GM19395 (cell line): ENCODE measurements at regions not wholly inside any gene's neighbourhood (a gene's known extent, or its start where the extent isn't known, plus 50 kb on each side); places are given as distances from the start of the nearest gene placed in this dataset.
"Not testable (repeated sequence)": the region's sequence is repeated elsewhere in the genome, so short reads cannot be mapped to it uniquely, and the experiment has no call there.

ENCODE experiments used
- ATAC-seq: cut with Tn5 transposase; IDR thresholded peaks from one replicate; pipeline ENCODE4 v1.9.1; 2021; ENCODE audit warnings: mild to moderate bottlenecking, moderate library complexity; ENCODE audit not compliant: unreplicated experiment

GRCh38 chr9:38259056-38259455, 133.4 kb upstream of the ALDH1B1 start:
- no peak for ATAC-seq

DNA sequence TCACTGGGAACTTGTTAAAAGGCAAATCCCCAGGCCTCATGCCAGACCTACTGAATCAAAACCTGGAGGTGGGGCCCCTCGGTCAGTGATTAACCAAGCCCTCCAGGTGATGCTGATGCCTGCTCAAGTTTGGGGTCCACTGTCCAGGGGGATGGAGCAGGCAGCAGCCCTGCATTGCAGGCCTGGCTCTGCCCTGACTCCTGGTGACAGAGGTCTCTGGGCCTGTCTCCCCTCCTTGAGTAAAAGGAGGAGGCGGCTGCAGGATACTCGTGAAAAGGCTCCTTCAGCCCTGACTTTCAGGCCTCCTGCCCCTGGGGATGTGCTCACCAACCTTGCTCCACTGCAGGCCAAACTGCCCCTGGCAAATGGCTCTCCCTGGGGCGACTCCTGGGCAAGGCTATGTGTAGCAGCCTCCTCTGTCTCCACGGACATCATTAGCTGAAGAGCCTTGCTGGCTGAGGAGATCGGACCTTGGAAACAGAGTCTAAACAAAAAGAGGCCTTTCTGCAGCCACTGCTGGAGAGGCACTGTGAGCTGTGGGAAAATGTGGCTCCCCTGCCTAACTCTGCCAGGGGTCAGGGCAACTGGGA, 134.8 kb upstream of the ALDH1B1 start:
- ATAC-seq, result no peak

GRCh38 chr9:38256461-38256860, 136.0 kb upstream of the ALDH1B1 start:
- ATAC-seq, result no peak

- ATAC-seq, result no peak
Measured at GRCh38 chr9:38255599-38255998, 136.9 kb upstream of the ALDH1B1 start.

- ATAC-seq, result no peak
Measured at GRCh38 chr9:38254756-38255155, 137.7 kb upstream of the ALDH1B1 start.

GRCh38 chr9:38254151-38254550, 138.4 kb upstream of the ALDH1B1 start:
- ATAC-seq, result no peak

DNA sequence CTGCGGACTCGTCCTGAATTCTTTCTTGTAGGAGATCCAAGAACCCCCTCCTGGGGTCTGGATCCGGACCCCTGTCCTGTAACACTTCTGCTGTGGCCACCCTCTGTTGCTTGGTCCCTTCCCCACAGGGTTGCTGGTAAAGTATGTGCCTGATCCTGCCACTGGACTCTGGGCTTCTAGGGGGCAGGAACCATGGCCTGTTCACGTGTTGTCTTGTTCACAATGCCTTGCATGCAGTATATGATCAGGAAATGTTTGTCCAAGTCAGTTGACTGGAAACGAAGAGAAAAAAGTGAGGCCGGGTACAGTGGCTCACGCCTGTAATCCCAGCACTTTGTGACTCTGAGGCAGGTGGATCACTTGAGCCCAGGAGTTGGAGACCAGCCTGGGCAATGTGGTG, 139.3 kb upstream of the ALDH1B1 start:
- ATAC-seq, result no peak

GRCh38 chr9:38251036-38251860, 141.3 kb upstream of the ALDH1B1 start:
- ATAC-seq, result no peak

- ATAC-seq, result no peak
Measured at GRCh38 chr9:38250279-38251035, 142.0 kb upstream of the ALDH1B1 start.

GRCh38 chr9:38249587-38250210, 142.8 kb upstream of the ALDH1B1 start:
- no peak for ATAC-seq

- ATAC-seq, result no peak
Measured at GRCh38 chr9:38249049-38249448, 143.5 kb upstream of the ALDH1B1 start.

DNA sequence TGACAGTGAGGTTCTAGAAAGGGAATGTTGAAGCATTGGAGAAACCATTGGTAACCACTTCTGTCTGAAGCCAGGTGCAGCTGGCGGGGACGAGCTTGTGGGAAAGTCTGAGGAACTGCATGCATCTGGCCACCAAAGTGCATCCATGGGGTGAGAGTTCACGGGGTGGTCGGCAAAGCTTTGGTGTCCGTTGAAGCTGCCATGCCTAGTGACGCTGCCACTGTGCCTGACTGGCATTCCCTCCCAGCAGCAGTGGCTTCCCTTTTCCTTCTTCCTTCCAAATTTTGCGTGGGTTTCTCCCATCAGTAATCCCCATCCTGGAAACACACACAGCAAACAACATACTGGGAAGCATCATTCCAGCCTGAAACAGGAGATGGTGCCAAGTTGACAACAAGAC, 145.7 kb upstream of the ALDH1B1 start:
- ATAC-seq, result no peak

GRCh38 chr9:38244971-38245370, 147.5 kb upstream of the ALDH1B1 start:
- ATAC-seq, result no peak

DNA sequence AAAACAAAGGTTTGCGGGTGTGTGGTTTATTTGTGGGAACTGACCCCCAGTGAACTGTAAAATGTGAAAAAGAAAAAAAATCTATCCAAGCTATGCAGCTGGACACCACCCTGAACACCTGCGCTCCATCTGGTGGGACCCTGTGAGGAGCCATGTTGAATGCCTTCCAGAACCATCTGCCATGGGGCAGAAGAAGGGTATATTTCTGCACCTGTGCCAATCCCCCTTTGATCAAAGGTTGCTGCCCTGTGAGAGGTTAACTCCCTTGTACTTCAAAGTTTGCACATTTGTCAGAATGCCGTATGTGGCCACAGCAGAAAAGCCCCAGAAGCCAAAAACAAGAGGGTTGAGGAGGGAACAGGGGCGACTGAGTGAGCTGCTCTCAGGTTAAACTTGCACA, 148.5 kb upstream of the ALDH1B1 start:
- no peak for ATAC-seq

DNA sequence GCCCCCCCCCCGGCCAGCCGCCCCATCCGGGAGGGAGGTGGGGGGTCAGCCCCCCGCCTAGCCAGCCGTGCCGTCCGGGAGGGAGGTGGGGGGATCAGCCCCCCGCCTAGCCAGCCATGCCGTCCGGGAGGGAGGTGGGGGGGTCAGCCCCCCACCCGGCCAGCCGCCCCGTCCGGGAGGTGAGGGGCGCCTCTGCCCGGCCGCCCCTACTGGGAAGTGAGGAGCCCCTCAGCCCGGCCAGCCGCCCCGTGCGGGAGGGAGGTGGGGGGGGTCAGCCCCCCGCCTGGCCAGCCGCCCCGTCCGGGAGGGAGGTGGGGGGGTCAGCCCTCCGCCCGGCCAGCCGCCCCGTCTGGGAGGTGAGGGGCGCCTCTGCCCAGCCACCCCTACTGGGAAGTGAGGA, 150.4 kb upstream of the ALDH1B1 start:
- not testable (repeated sequence) for ATAC-seq

DNA sequence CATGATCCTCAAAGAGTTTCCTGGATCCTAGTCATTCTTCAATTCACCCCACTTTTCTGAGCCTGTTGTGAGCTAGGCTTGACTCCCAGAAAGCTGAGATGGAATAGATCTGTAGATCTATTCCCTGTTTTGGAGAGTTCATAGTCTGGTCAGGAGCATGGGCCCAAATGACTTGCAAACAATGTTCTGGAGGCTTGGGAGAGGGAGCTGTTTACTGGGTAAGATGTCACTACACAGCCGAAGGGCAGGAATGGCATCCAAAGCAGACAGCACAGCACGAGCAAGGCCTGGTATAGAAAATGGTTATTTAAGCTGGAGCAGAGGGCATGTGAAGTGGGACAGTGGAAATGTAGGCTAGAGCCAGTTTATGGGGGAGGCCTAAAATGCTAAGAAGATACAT, 152.5 kb upstream of the ALDH1B1 start:
- ATAC-seq, result no peak

GRCh38 chr9:38235244-38235643, 157.3 kb upstream of the ALDH1B1 start:
- ATAC-seq, result no peak

GRCh38 chr9:38234479-38235170, 157.9 kb upstream of the ALDH1B1 start:
- no peak for ATAC-seq

- no peak for ATAC-seq
Measured at GRCh38 chr9:38233796-38234355, 158.6 kb upstream of the ALDH1B1 start.

GRCh38 chr9:38233343-38233742, 159.2 kb upstream of the ALDH1B1 start:
- ATAC-seq, result no peak

GRCh38 chr9:38232895-38233294, 159.6 kb upstream of the ALDH1B1 start:
- ATAC-seq, result no peak
